HG02852 (cell line): ENCODE measurements at regions not wholly inside any gene's neighbourhood (a gene's known extent, or its start where the extent isn't known, plus 50 kb on each side); places are given as distances from the start of the nearest gene placed in this dataset.

Experiments
- ATAC-seq: cut with Tn5 transposase; IDR thresholded peaks from one replicate; pipeline ENCODE4 v1.9.1; 2021; ENCODE audit warnings: mild to moderate bottlenecking, moderate library complexity; ENCODE audit not compliant: unreplicated experiment

GRCh38 chr6:105991561-105992314 lies 94.4 kb upstream of the PRDM1 start:
- peak; percentile 33 for ATAC-seq

- no peak for ATAC-seq
Measured at GRCh38 chr6:105990151-105990550, 96.0 kb upstream of the PRDM1 start.

GRCh38 chr6:105988812-105989577 lies 97.1 kb upstream of the PRDM1 start:
- ATAC-seq, result no peak

- no peak for ATAC-seq
Measured at GRCh38 chr6:105988321-105988720, 97.8 kb upstream of the PRDM1 start.

- no peak for ATAC-seq
Measured at GRCh38 chr6:105987516-105987915, 98.6 kb upstream of the PRDM1 start.

- no peak for ATAC-seq
Measured at GRCh38 chr6:105986998-105987397, 99.1 kb upstream of the PRDM1 start.

GRCh38 chr6:105985816-105986632 lies 100.1 kb upstream of the PRDM1 start:
- no peak for ATAC-seq

- ATAC-seq, result no peak
Measured at GRCh38 chr6:105985098-105985815, 100.9 kb upstream of the PRDM1 start.

- no peak for ATAC-seq
Measured at GRCh38 chr6:105983763-105984162, 102.4 kb upstream of the PRDM1 start.

GRCh38 chr6:105982761-105983540 lies 103.2 kb upstream of the PRDM1 start:
- no peak for ATAC-seq

GRCh38 chr6:105981888-105982358 lies 104.2 kb upstream of the PRDM1 start:
- no peak for ATAC-seq

GRCh38 chr6:105981002-105981887 lies 104.9 kb upstream of the PRDM1 start:
- no peak for ATAC-seq

- no peak for ATAC-seq
Measured at GRCh38 chr6:105978974-105979373, 107.2 kb upstream of the PRDM1 start.

GRCh38 chr6:105977934-105978504 lies 108.1 kb upstream of the PRDM1 start:
- ATAC-seq, result no peak

GRCh38 chr6:105974986-105975385 lies 111.2 kb upstream of the PRDM1 start:
- ATAC-seq, result no peak

- ATAC-seq, result no peak
Measured at GRCh38 chr6:105972440-105972839, 113.7 kb upstream of the PRDM1 start.

- ATAC-seq, result no peak
Measured at GRCh38 chr6:105968603-105969333, 117.4 kb upstream of the PRDM1 start.
